Spleen (tissue), 11 donors: ENCODE measurements at regions not wholly inside any gene's neighbourhood (a gene's known extent, or its start where the extent isn't known, plus 50 kb on each side); places are given as distances from the start of the nearest gene placed in this dataset.

Experiments used
- DNase-seq: peaks from one replicate; pipeline ENCODE4 v3.0.0-alpha.2; 2020
- H3K27ac ChIP-seq, 8 donors: fragments of 200-600 bp; sonication (generic) in 7 of 8; 1 replicate in 4 of 8; 2 replicates in 4 of 8; pipeline versions ENCODE4 v1.5.0 to v1.8.0; 2016 to 2021; ENCODE audit warnings: inconsistent platforms in 4 of 8, mild to moderate bottlenecking in 4 of 8, moderate library complexity in 1 of 8
- H3K27me3 ChIP-seq, 7 donors: fragments of 200-600 bp; sonication (generic) in 6 of 7; replicated peaks in 1 of 7; 1 replicate in 4 of 7; 2 replicates in 3 of 7; pipeline versions ENCODE4 v1.5.0 to v1.8.0; 2016 to 2021; ENCODE audit warnings: inconsistent platforms in 3 of 7, mild to moderate bottlenecking in 1 of 7
- H3K36me3 ChIP-seq, 6 donors: fragments of 200-600 bp; sonication (generic) in 5 of 6; 1 replicate in 4 of 6; 2 replicates in 2 of 6; pipeline versions ENCODE4 v1.5.0 to v1.8.0; 2016 to 2021; ENCODE audit warnings: inconsistent platforms in 2 of 6
- H3K4me1 ChIP-seq, 6 donors: fragments of 200-600 bp; sonication (generic) in 5 of 6; 1 replicate in 3 of 6; 2 replicates in 3 of 6; pipeline versions ENCODE4 v1.5.0 to v1.8.0; 2016 to 2021; ENCODE audit warnings: inconsistent platforms in 3 of 6
- H3K4me3 ChIP-seq, 8 donors: fragments of 200-600 bp; sonication (generic) in 7 of 8; 1 replicate in 4 of 8; 2 replicates in 4 of 8; pipeline versions ENCODE4 v1.5.0 to v1.8.0; 2016 to 2021; ENCODE audit warnings: inconsistent platforms in 4 of 8, mild to moderate bottlenecking in 4 of 8, moderate library complexity in 2 of 8
- H3K9me3 ChIP-seq, 8 donors: fragments of 200-600 bp; sonication (generic) in 7 of 8; 1 replicate in 4 of 8; 2 replicates in 4 of 8; pipeline versions ENCODE4 v1.5.0 to v1.8.0; 2016 to 2021; ENCODE audit warnings: inconsistent platforms in 4 of 8
- CTCF ChIP-seq, 11 experiments: fragments of 200-600 bp in 7 of 11; fragments of 450-650 bp in 4 of 11; sonication (generic) in 4 of 11; IDR thresholded peaks in 8 of 11; conservative IDR thresholded peaks in 3 of 11; 1 replicate in 7 of 11; 2 replicates in 4 of 11; pipeline versions ENCODE4 v1.4.0 to v1.8.0; 2016 to 2021; ENCODE audit warnings: antibody characterized with exemption in 11 of 11, inconsistent platforms in 4 of 11, mild to moderate bottlenecking in 1 of 11
- POLR2A ChIP-seq, 3 donors: fragments of 450-650 bp; IDR thresholded peaks; one replicate each; pipeline ENCODE4 v1.5.1; 2017; ENCODE audit warnings: antibody characterized with exemption in 3 of 3, mild to moderate bottlenecking in 1 of 3
- POLR2AphosphoS5 ChIP-seq, 3 donors: sonication (generic); formaldehyde crosslinking; IDR thresholded peaks; one replicate each; pipeline ENCODE4 v1.5.1; 2017; ENCODE audit warnings: antibody characterized with exemption in 3 of 3
- WGBS, 5 donors: extraction: QIAGEN DNeasy Blood & Tissue Kit in 3 of 5; methylation state at CpG; one replicate each; pipeline versions ENCODE4 v1.1.5 to v1.1.7; 2013 to 2018; 5-methylcytosine and 5-hydroxymethylcytosine counted together
- intact Hi-C: fragments of 100-400 bp; cut with DNase I; formaldehyde crosslinking; loops from one replicate; pipeline ENCODE4 v1.15.0; 2023; ENCODE audit warnings: low total_unique reads
- donor health status: healthy with polysubstance abuse.
- donor health status: DM: no; HTN: no; CAD: no; lungs with moderate emphysema.
- donor health status: DM: no; HTN: no; CAD: no.
- donor health status: Bipolar disorder and iron deficiency.
- donor health status: healthy.
- donor health status: DM: no; HTN: no; CAD: no.
- donor health status: DM: yes; HTN: yes; CAD: no.

GRCh38 chr6:168908166-168908565, 345.5 kb downstream of the THBS2 start:
- intact Hi-C loops, result no loop called here
- Histone ChIP-seq H3K9me3 (peaks cover 0 to 4% (median 0%) of the 10 kb centered on the region in 8 donors), H3K4me3 (no peak overlapping the region), H3K27ac (peak overlapping the region in 2 of 8 donors; percentile 16 to 34), H3K27me3 (no peaks in the 10 kb centered on the region), H3K4me1 (no peaks in the 10 kb centered on the region), H3K36me3 (no peaks in the 10 kb centered on the region)
- no peak for DNase-seq
- TF ChIP-seq POLR2A (IDR thresholded peaks at IDR 0.05) (no peak), POLR2AphosphoS5 (IDR thresholded peaks at IDR 0.05) (no peak), CTCF (IDR thresholded peaks at IDR 0.05 in 8 of 11, conservative IDR thresholded peaks at IDR 0.05 in 3 of 11) (no peak)
- 78 to 84% (median 83%) methylated on average over 5 of the region's 5 CpGs for WGBS, 5 donors

GRCh38 chr6:168906391-168906790, 347.3 kb downstream of the THBS2 start:
- intact Hi-C loops, result no loop called here

GRCh38 chr6:168905451-168906090, 348.1 kb downstream of the THBS2 start:
- Histone ChIP-seq H3K27me3 (no peaks in the 10 kb centered on the region), H3K4me3 (no peak overlapping the region), H3K27ac (peak overlapping the region in 3 of 8 donors; percentile 18 to 68 (median 44)), H3K36me3 (no peaks in the 10 kb centered on the region), H3K4me1 (no peaks in the 10 kb centered on the region), H3K9me3 (peaks cover 0 to 4% (median 0%) of the 10 kb centered on the region in 8 donors)
- TF ChIP-seq CTCF (IDR thresholded peaks at IDR 0.05 in 8 of 11, conservative IDR thresholded peaks at IDR 0.05 in 3 of 11), result no peak
- TF ChIP-seq POLR2AphosphoS5 (IDR thresholded peaks at IDR 0.05), result no peak
- no peak for TF ChIP-seq POLR2A (IDR thresholded peaks at IDR 0.05)
- DNase-seq, result no peak
- 71 to 84% (median 76%) methylated on average over 7 of the region's 7 CpGs for WGBS, 5 donors
- intact Hi-C loops, result no loop called here

More at GRCh38 chr6:168906391-168906790, 347.3 kb downstream of the THBS2 start:
- H3K4me3 ChIP-seq, result no peak overlapping the region
- no peaks in the 10 kb centered on the region for H3K36me3 ChIP-seq
- 81 to 86% (median 85%) methylated on average over 5 of the region's 5 CpGs for WGBS, 5 donors
- DNase-seq, result no peak
- no peaks in the 10 kb centered on the region for H3K4me1 ChIP-seq
- peak overlapping the region in 3 of 8 donors; percentile 18 to 68 (median 44) for H3K27ac ChIP-seq
- H3K27me3 ChIP-seq, result no peaks in the 10 kb centered on the region
- H3K9me3 ChIP-seq, result peaks cover 0 to 4% (median 0%) of the 10 kb centered on the region in 8 donors
- TF ChIP-seq POLR2A (IDR thresholded peaks at IDR 0.05), result no peak
- no peak for TF ChIP-seq POLR2AphosphoS5 (IDR thresholded peaks at IDR 0.05)

GRCh38 chr6:168903613-168904345, 349.9 kb downstream of the THBS2 start:
- Histone ChIP-seq H3K4me3 (no peak overlapping the region), H3K27ac (no peak overlapping the region), H3K4me1 (no peaks in the 10 kb centered on the region), H3K36me3 (no peaks in the 10 kb centered on the region), H3K27me3 (peaks cover 0 to 6% (median 0%) of the 10 kb centered on the region in 7 donors), H3K9me3 (peaks cover 0 to 4% (median 0%) of the 10 kb centered on the region in 8 donors)
- TF ChIP-seq POLR2AphosphoS5 (IDR thresholded peaks at IDR 0.05), result no peak
- no peak for TF ChIP-seq POLR2A (IDR thresholded peaks at IDR 0.05)
- no peak for DNase-seq
- WGBS, 5 donors, result 83 to 91% (median 88%) methylated on average over 17 of the region's 17 CpGs
- intact Hi-C loops, result no loop called here

- DNase-seq, result no peak
- Histone ChIP-seq H3K4me1 (no peaks in the 10 kb centered on the region), H3K27ac (no peak overlapping the region), H3K36me3 (no peaks in the 10 kb centered on the region), H3K27me3 (peaks cover 0 to 6% (median 0%) of the 10 kb centered on the region in 7 donors), H3K9me3 (peaks cover 0 to 2% (median 0%) of the 10 kb centered on the region in 8 donors), H3K4me3 (no peak overlapping the region)
- 68 to 81% (median 76%) methylated on average over 6 of the region's 6 CpGs for WGBS, 5 donors
- intact Hi-C loops, result no loop called here
- TF ChIP-seq CTCF (IDR thresholded peaks at IDR 0.05 in 8 of 11, conservative IDR thresholded peaks at IDR 0.05 in 3 of 11) (no peak), POLR2AphosphoS5 (IDR thresholded peaks at IDR 0.05) (no peak), POLR2A (IDR thresholded peaks at IDR 0.05) (no peak)
These were observed 351.6 kb downstream of the THBS2 start for GRCh38 chr6:168902075-168902474.
